ENCODE measurements at regions not wholly inside any gene's neighbourhood (a gene's known extent, or its start where the extent isn't known, plus 50 kb on each side); places are given as distances from the start of the nearest gene placed in this dataset.

DNA sequence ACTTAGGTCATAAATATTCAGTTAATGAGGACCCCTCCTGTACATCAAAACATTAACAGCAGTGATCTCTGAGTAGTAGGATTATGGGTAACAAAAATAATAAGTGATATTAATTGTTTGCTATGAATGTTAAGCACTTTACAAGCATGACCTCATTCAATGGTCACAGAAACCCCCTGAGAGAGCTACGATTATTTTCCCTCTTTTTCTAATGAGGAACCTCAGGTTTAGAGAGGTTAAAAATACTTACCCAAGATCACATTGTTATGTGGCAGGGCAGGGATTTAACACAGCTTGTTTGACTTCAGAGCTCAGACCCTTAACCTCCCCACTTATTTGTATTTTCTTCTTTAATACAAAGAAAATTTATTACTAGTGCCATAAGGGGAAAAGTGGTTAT is 228.2 kb downstream of the TBL1XR1 start:
- no peak for DNase-seq (ENCODE audit: low read depth)
- no peaks in the 10 kb centered on the region for H3K27me3 ChIP-seq (ENCODE audit: control insufficient read depth, insufficient read depth, low read length)
- H3K36me3 ChIP-seq (ENCODE audit: control insufficient read depth, insufficient read depth, low read length), result no peaks in the 10 kb centered on the region
- FAIRE-seq, result no peak
- TF ChIP-seq CTCF (IDR thresholded peaks at IDR 0.05; ENCODE audit: insufficient read depth, low read length, severe bottlenecking), result no peak
- H3K4me3 ChIP-seq (ENCODE audit: low read depth, low read length), result no peak overlapping the region

DNA sequence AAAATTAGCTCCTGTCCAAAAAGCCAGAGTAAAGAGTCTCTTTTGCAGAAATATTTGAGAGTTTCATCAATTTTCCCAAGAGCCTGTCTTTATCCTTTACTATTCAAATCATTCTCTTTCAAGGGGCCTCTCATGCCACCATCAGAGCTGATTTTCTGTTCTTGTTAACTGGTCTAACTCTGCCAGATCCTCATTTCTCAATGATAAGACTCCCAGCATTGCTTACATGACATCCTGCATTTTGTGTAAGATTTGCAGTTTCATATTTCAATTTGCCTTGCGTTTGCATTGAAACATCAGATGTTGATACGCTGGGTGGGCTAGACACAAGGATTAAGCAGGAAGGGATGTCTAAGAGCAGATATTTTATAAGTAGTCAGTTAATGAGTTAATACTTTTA is 228.7 kb downstream of the TBL1XR1 start:
- Histone ChIP-seq H3K27me3 (ENCODE audit: control insufficient read depth, insufficient read depth, low read length) (no peaks in the 10 kb centered on the region), H3K36me3 (ENCODE audit: control insufficient read depth, insufficient read depth, low read length) (no peaks in the 10 kb centered on the region), H3K4me3 (ENCODE audit: low read depth, low read length) (no peak overlapping the region)
- DNase-seq (ENCODE audit: low read depth), result no peak
- FAIRE-seq, result no peak
- no peak for TF ChIP-seq CTCF (IDR thresholded peaks at IDR 0.05; ENCODE audit: insufficient read depth, low read length, severe bottlenecking)

DNA sequence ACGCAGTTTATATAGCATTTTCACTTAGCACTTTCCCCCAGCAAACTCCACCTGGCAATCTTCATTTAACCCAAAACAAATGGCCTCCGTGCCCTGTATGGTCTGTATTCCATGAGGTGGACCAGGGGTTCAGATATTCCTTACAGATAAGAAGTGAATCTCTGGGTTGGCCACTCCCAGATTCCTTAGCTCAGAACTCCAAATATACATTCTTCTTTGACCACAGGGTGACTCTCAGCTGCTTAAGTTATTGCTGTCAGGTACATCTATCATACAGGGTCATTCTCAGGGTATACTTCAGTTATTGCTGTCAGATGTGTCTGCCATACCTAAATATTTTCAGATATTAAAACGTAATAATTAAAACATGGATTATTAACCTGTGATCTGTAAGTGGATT is 229.8 kb downstream of the TBL1XR1 start:
- Histone ChIP-seq H3K36me3 (ENCODE audit: control insufficient read depth, insufficient read depth, low read length) (no peaks in the 10 kb centered on the region), H3K27me3 (ENCODE audit: control insufficient read depth, insufficient read depth, low read length) (no peaks in the 10 kb centered on the region), H3K4me3 (ENCODE audit: low read depth, low read length) (no peak overlapping the region)
- FAIRE-seq (no peak), DNase-seq (ENCODE audit: low read depth) (no peak)
- no peak for TF ChIP-seq CTCF (IDR thresholded peaks at IDR 0.05; ENCODE audit: insufficient read depth, low read length, severe bottlenecking)

GRCh38 chr3:176964661-176965060 is 232.6 kb downstream of the TBL1XR1 start:
- no peaks in the 10 kb centered on the region for H3K27me3 ChIP-seq (ENCODE audit: control insufficient read depth, insufficient read depth, low read length)
- no peaks in the 10 kb centered on the region for H3K36me3 ChIP-seq (ENCODE audit: control insufficient read depth, insufficient read depth, low read length)
- TF ChIP-seq CTCF (IDR thresholded peaks at IDR 0.05; ENCODE audit: insufficient read depth, low read length, severe bottlenecking), result no peak
- DNase-seq (ENCODE audit: low read depth), result no peak
- no peak overlapping the region for H3K4me3 ChIP-seq (ENCODE audit: low read depth, low read length)
- no peak for FAIRE-seq

DNA sequence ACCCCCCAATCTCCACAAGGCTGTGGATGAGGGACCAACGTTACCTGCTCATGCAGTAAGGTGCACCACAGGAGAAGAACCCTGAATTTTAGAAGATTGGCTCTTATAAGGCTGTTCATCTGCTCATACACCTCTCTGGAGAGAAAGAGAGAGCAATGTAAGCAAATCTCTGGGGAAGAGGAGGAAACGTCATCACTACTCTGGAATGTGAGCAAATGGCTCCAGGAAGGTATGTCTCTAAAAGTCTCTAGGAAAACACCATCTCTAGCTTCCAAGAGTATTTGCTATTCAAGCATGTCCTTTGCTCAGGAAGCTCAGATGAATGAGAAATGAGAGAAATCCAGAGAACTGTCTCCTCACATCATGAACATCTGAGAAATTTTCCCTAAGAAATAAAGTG is 235.4 kb downstream of the TBL1XR1 start:
- Histone ChIP-seq H3K36me3 (ENCODE audit: control insufficient read depth, insufficient read depth, low read length) (no peaks in the 10 kb centered on the region), H3K4me3 (ENCODE audit: low read depth, low read length) (no peak overlapping the region), H3K27me3 (ENCODE audit: control insufficient read depth, insufficient read depth, low read length) (no peaks in the 10 kb centered on the region)
- FAIRE-seq (no peak), DNase-seq (ENCODE audit: low read depth) (peak; percentile 40)
- TF ChIP-seq CTCF (IDR thresholded peaks at IDR 0.05; ENCODE audit: insufficient read depth, low read length, severe bottlenecking), result no peak

DNA sequence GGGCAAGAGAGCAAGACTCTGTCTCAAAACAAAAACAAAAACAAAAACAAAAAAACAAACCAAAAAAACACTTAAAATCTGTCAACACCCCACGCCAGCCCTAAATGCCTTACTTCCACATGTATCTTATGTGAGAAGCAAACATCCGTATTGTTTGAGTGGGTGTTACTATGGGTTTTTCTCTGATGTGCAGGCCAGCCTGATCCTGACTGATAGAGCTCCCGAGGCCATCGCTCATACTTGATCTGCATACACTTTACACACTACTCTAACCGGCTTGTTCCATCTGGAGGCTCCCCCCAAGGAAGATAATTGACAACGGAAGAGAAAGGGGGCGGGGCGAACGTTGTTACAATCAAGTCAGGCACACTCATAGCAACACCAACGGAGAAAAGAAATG is 237.4 kb downstream of the TBL1XR1 start:
- DNase-seq (ENCODE audit: low read depth), result no peak
- no peak for FAIRE-seq
- no peaks in the 10 kb centered on the region for H3K27me3 ChIP-seq (ENCODE audit: control insufficient read depth, insufficient read depth, low read length)
- TF ChIP-seq CTCF (IDR thresholded peaks at IDR 0.05; ENCODE audit: insufficient read depth, low read length, severe bottlenecking), result no peak
- H3K4me3 ChIP-seq (ENCODE audit: low read depth, low read length), result no peak overlapping the region
- no peaks in the 10 kb centered on the region for H3K36me3 ChIP-seq (ENCODE audit: control insufficient read depth, insufficient read depth, low read length)

Data from bronchial epithelial cell (primary cell).